ENCODE measurements at regions not wholly inside any gene's neighbourhood (a gene's known extent, or its start where the extent isn't known, plus 50 kb on each side); places are given as distances from the start of the nearest gene placed in this dataset.

GRCh38 chr4:63841266-63841665 lies 568.0 kb downstream of the TECRL start:
- no peak overlapping the region for H3K27ac ChIP-seq (ENCODE audit: control insufficient read depth, insufficient read depth)
- ChIA-PET POLR2A (no interaction called here), CTCF (no interaction called here), SMC1A (ENCODE audit: uncharacterized antibody, unreplicated experiment) (no interaction called here), RAD21 (ENCODE audit: unreplicated experiment) (no interaction called here)
- DNase-seq (ENCODE audit: low read depth, low spot score): no peak
- H3K9me3 ChIP-seq (replicated peaks; ENCODE audit: control insufficient read depth, insufficient read depth, low read length): no peaks in the 10 kb centered on the region
- in situ Hi-C loops (cut with MboI) (no loop called here), intact Hi-C loops (cut with micrococcal nuclease; ENCODE audit: unreplicated experiment) (no loop called here)
- no peak overlapping the region for H3K4me3 ChIP-seq
- TF ChIP-seq ZBED1 (IDR thresholded peaks at IDR 0.05; ENCODE audit: borderline replicate concordance) (no peak), ELK1 (IDR thresholded peaks at IDR 0.05; ENCODE audit: low read depth, low read length) (no peak), POLR2A (IDR thresholded peaks at IDR 0.05; ENCODE audit: low read depth, low read length) (no peak), MTA3 (IDR thresholded peaks at IDR 0.05; ENCODE audit: borderline replicate concordance, low read length) (no peak), EP300 (IDR thresholded peaks at IDR 0.05; ENCODE audit: borderline replicate concordance in 1 of 2, control insufficient read depth in 1 of 2, low read depth in 2 of 2, low read length in 2 of 2) (no peak), RELA (IDR thresholded peaks at IDR 0.05; ENCODE audit: borderline replicate concordance, partially characterized antibody) (no peak), MEF2A (IDR thresholded peaks at IDR 0.05; ENCODE audit: insufficient read depth, low read depth, low read length) (no peak), RCOR1 (conservative IDR thresholded peaks at IDR 0.05; ENCODE audit: low read depth, low read length) (no peak), ESRRA (IDR thresholded peaks at IDR 0.05; ENCODE audit: low read length) (no peak)
- TF ChIP-seq, protein P1, sequence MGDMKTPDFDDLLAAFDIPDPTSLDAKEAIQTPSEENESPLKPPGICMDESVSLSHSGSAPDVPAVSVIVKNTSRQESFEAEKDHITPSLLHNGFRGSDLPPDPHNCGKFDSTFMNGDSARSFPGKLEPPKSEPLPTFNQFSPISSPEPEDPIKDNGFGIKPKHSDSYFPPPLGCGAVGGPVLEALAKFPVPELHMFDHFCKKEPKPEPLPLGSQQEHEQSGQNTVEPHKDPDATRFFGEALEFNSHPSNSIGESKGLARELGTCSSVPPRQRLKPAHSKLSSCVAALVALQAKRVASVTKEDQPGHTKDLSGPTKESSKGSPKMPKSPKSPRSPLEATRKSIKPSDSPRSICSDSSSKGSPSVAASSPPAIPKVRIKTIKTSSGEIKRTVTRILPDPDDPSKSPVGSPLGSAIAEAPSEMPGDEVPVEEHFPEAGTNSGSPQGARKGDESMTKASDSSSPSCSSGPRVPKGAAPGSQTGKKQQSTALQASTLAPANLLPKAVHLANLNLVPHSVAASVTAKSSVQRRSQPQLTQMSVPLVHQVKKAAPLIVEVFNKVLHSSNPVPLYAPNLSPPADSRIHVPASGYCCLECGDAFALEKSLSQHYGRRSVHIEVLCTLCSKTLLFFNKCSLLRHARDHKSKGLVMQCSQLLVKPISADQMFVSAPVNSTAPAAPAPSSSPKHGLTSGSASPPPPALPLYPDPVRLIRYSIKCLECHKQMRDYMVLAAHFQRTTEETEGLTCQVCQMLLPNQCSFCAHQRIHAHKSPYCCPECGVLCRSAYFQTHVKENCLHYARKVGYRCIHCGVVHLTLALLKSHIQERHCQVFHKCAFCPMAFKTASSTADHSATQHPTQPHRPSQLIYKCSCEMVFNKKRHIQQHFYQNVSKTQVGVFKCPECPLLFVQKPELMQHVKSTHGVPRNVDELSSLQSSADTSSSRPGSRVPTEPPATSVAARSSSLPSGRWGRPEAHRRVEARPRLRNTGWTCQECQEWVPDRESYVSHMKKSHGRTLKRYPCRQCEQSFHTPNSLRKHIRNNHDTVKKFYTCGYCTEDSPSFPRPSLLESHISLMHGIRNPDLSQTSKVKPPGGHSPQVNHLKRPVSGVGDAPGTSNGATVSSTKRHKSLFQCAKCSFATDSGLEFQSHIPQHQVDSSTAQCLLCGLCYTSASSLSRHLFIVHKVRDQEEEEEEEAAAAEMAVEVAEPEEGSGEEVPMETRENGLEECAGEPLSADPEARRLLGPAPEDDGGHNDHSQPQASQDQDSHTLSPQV (IDR thresholded peaks at IDR 0.05): no peak
- TF ChIP-seq, protein P2, sequence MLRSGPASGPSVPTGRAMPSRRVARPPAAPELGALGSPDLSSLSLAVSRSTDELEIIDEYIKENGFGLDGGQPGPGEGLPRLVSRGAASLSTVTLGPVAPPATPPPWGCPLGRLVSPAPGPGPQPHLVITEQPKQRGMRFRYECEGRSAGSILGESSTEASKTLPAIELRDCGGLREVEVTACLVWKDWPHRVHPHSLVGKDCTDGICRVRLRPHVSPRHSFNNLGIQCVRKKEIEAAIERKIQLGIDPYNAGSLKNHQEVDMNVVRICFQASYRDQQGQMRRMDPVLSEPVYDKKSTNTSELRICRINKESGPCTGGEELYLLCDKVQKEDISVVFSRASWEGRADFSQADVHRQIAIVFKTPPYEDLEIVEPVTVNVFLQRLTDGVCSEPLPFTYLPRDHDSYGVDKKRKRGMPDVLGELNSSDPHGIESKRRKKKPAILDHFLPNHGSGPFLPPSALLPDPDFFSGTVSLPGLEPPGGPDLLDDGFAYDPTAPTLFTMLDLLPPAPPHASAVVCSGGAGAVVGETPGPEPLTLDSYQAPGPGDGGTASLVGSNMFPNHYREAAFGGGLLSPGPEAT (IDR thresholded peaks at IDR 0.05; ENCODE audit: low read depth): no peak
- TF ChIP-seq, protein P3, sequence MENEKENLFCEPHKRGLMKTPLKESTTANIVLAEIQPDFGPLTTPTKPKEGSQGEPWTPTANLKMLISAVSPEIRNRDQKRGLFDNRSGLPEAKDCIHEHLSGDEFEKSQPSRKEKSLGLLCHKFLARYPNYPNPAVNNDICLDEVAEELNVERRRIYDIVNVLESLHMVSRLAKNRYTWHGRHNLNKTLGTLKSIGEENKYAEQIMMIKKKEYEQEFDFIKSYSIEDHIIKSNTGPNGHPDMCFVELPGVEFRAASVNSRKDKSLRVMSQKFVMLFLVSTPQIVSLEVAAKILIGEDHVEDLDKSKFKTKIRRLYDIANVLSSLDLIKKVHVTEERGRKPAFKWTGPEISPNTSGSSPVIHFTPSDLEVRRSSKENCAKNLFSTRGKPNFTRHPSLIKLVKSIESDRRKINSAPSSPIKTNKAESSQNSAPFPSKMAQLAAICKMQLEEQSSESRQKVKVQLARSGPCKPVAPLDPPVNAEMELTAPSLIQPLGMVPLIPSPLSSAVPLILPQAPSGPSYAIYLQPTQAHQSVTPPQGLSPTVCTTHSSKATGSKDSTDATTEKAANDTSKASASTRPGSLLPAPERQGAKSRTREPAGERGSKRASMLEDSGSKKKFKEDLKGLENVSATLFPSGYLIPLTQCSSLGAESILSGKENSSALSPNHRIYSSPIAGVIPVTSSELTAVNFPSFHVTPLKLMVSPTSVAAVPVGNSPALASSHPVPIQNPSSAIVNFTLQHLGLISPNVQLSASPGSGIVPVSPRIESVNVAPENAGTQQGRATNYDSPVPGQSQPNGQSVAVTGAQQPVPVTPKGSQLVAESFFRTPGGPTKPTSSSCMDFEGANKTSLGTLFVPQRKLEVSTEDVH (IDR thresholded peaks at IDR 0.05; ENCODE audit: low read depth, partially characterized antibody): no peak
- no peak overlapping the region for H3K4me2 ChIP-seq (ENCODE audit: control insufficient read depth, insufficient read depth)
- BruUV-seq (replicated peaks): no TSS peak
- H3K27me3 ChIP-seq (replicated peaks in 1 of 2; ENCODE audit: control insufficient read depth in 2 of 2, insufficient read depth in 2 of 2, low read length in 1 of 2): no peaks in the 10 kb centered on the region
- ATAC-seq: no peak
- no peak for FAIRE-seq
- H4K20me1 ChIP-seq (ENCODE audit: control insufficient read depth, insufficient read depth): no peaks in the 10 kb centered on the region
- H3K79me2 ChIP-seq (ENCODE audit: control insufficient read depth, insufficient read depth, low read length): no peaks in the 10 kb centered on the region
- no peak overlapping the region for H2AFZ ChIP-seq (ENCODE audit: control insufficient read depth, low read depth, low read length)
- 0% methylated on average over 3 of the region's 3 CpGs for WGBS (ENCODE audit: insufficient coverage, insufficient replicate concordance, low lambda C conversion rate, missing lambda C conversion rate)
- no peak overlapping the region for H3K9ac ChIP-seq (ENCODE audit: control insufficient read depth, insufficient read depth, low read length)
- no peaks in the 10 kb centered on the region for H3K4me1 ChIP-seq (ENCODE audit: control insufficient read depth, insufficient read depth, low read length)
- H3K36me3 ChIP-seq (ENCODE audit: control insufficient read depth in 2 of 2, insufficient read depth in 2 of 2, low read length in 1 of 2): no peaks in the 10 kb centered on the region

Data from GM12878 (cell line).